PC-9 (cell line): ENCODE measurements at regions not wholly inside any gene's neighbourhood (a gene's known extent, or its start where the extent isn't known, plus 50 kb on each side); places are given as distances from the start of the nearest gene placed in this dataset.
"Not testable (repeated sequence)": the region's sequence is repeated elsewhere in the genome, so short reads cannot be mapped to it uniquely, and the experiment has no call there.

Experiments
- BruUV-seq: library from RNA; stranded (reverse); fragments of 400-500 nt; replicated peaks from 2 replicates; lab custom pipeline; 2021; lab: Mats Ljungman, UMichigan
- CTCF ChIA-PET: fragments of 300-600 bp; sonication (Branson Sonifier 250); formaldehyde crosslinking; loops from one replicate; lab custom pipeline; 2022; ENCODE audit warnings: antibody characterized with exemption; lab: Charles Lee
- POLR2A ChIA-PET: fragments of 300-600 bp; sonication (Branson Sonifier 250); formaldehyde crosslinking; loops from one replicate; lab custom pipeline; 2022; ENCODE audit warnings: antibody characterized with exemption; ENCODE audit not compliant: unreplicated experiment; lab: Charles Lee
- DNase-seq, 2 experiments: peaks; one replicate each; pipeline versions ENCODE4 v3.0.0 to v3.0.0-alpha.2; 2015 to 2022; ENCODE audit warnings: mixed read lengths in 1 of 2
- H2AFZ ChIP-seq: fragments of 200-600 bp; sonication (generic); 2 replicates; pipeline ENCODE4 v1.8.1; 2017; ENCODE audit warnings: antibody characterized with exemption
- H3F3A ChIP-seq: fragments of 200-600 bp; sonication (generic); 2 replicates; pipeline ENCODE4 v1.8.1; 2017; ENCODE audit warnings: antibody characterized with exemption, mild to moderate bottlenecking, low read depth; ENCODE audit not compliant: insufficient read depth
- H3K27ac ChIP-seq: fragments of 200-600 bp; sonication (generic); 2 replicates; pipeline ENCODE4 v1.6.1; 2016; ENCODE audit warnings: mixed run types
- H3K27me3 ChIP-seq: fragments of 200-600 bp; sonication (generic); 2 replicates; pipeline ENCODE4 v1.6.1; 2016; ENCODE audit warnings: low read depth, mixed run types; ENCODE audit not compliant: insufficient read depth
- H3K36me3 ChIP-seq: fragments of 200-600 bp; sonication (generic); 2 replicates; pipeline ENCODE4 v1.6.1; 2016; ENCODE audit warnings: low read depth, mixed run types
- H3K4me1 ChIP-seq: fragments of 200-600 bp; sonication (generic); replicated peaks from 2 replicates; pipeline ENCODE4 v1.6.1; 2016; ENCODE audit warnings: mixed run types; ENCODE audit not compliant: insufficient read depth
- H3K4me2 ChIP-seq: fragments of 200-600 bp; sonication (generic); 2 replicates; pipeline ENCODE4 v1.6.1; 2017; ENCODE audit warnings: mixed run types
- H3K4me3 ChIP-seq: fragments of 200-600 bp; sonication (generic); 2 replicates; pipeline ENCODE4 v1.6.1; 2016; ENCODE audit warnings: mixed run types
- H3K79me2 ChIP-seq: fragments of 200-600 bp; sonication (generic); 2 replicates; pipeline ENCODE4 v1.6.1; 2017; ENCODE audit warnings: low read depth, mixed run types
- H3K9me2 ChIP-seq: fragments of 200-600 bp; sonication (generic); 2 replicates; pipeline ENCODE4 v1.8.1; 2017; ENCODE audit warnings: mild to moderate bottlenecking; ENCODE audit not compliant: insufficient read depth
- H3K9me3 ChIP-seq: fragments of 200-600 bp; sonication (generic); 2 replicates; pipeline ENCODE4 v1.8.1; 2016; ENCODE audit warnings: low read depth; ENCODE audit not compliant: insufficient read depth
- H4K20me1 ChIP-seq: fragments of 200-600 bp; sonication (generic); 2 replicates; pipeline ENCODE4 v1.8.1; 2017; ENCODE audit not compliant: insufficient read depth
- EZH2 ChIP-seq: fragments of 200-600 bp; sonication (generic); IDR thresholded peaks from 2 replicates; pipeline ENCODE4 v1.8.0; 2017; ENCODE audit warnings: antibody characterized with exemption, low read depth
- intact Hi-C: fragments of 100-400 bp; cut with micrococcal nuclease; formaldehyde crosslinking; loops from one replicate; pipeline ENCODE4 v1.10.0; 2022; ENCODE audit not compliant: unreplicated experiment
- TF ChIP-seq, protein P1 (sequence below): fragments of 200-600 bp; sonication (generic); conservative IDR thresholded peaks from 2 replicates; pipeline ENCODE4 v1.6.1; 2017; ENCODE audit warnings: mixed run types, antibody characterized with exemption, mild to moderate bottlenecking, moderate library complexity

DNA sequence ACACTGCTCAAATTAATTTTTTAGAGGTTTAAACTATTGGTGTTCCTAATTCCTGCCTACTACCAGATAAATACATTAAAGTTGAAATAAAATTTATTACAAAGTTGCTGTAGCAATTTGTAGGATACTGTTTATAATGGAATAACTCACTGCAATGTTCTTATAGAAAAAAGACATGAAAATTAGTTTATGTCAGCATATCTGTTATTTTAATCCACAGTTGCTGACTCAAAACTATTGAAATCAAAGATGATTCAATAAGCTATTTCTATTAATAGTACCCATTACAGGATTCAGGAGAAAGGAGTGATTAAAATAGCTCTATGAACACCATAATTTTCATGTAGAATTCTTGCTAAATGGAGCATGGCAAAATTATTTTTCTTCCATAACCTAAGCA is 764.4 kb upstream of the NUDT12 start:
- no peak for TF ChIP-seq EZH2
- TF ChIP-seq, protein P1, sequence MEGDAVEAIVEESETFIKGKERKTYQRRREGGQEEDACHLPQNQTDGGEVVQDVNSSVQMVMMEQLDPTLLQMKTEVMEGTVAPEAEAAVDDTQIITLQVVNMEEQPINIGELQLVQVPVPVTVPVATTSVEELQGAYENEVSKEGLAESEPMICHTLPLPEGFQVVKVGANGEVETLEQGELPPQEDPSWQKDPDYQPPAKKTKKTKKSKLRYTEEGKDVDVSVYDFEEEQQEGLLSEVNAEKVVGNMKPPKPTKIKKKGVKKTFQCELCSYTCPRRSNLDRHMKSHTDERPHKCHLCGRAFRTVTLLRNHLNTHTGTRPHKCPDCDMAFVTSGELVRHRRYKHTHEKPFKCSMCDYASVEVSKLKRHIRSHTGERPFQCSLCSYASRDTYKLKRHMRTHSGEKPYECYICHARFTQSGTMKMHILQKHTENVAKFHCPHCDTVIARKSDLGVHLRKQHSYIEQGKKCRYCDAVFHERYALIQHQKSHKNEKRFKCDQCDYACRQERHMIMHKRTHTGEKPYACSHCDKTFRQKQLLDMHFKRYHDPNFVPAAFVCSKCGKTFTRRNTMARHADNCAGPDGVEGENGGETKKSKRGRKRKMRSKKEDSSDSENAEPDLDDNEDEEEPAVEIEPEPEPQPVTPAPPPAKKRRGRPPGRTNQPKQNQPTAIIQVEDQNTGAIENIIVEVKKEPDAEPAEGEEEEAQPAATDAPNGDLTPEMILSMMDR, result no peak
- H3K4me2 ChIP-seq, result no peak overlapping the region
- H3K9me2 ChIP-seq, result no peaks in the 10 kb centered on the region
- H3K36me3 ChIP-seq, result no peaks in the 10 kb centered on the region
- no peaks in the 10 kb centered on the region for H4K20me1 ChIP-seq
- no peaks in the 10 kb centered on the region; the same call in 1 of the 2 replicates for H3K9me3 ChIP-seq
- no peak overlapping the region for H3K27ac ChIP-seq
- no peaks in the 10 kb centered on the region for H3K27me3 ChIP-seq
- H3F3A ChIP-seq, result no peaks in the 10 kb centered on the region
- intact Hi-C loops, result no loop called here
- no peak overlapping the region for H2AFZ ChIP-seq
- BruUV-seq, result no TSS peak
- ChIA-PET POLR2A (no interaction called here), CTCF (no interaction called here)
- no peaks in the 10 kb centered on the region for H3K4me1 ChIP-seq
- no peak for DNase-seq
- H3K79me2 ChIP-seq, result no peaks in the 10 kb centered on the region
- H3K4me3 ChIP-seq, result no peak overlapping the region

DNA sequence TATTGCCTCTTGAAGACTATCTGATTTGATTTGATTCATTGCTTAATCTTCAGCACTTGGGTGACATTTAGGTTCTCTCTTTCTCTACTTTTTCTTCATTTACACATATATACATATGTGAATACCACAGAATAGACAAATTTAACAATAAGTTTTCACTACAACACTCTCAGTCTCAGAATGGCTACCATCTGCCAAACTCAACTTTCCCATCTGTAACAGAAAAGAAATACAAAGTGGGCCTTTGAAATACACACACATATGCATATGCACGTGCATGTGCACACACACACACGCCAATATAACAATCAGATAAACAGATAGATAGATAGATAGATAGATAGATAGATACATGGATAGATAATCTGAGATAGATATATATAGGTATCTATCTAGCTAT is 762.8 kb upstream of the NUDT12 start:
- DNase-seq, result no peak
- BruUV-seq, result no TSS peak
- H3K79me2 ChIP-seq, result no peaks in the 10 kb centered on the region
- CTCF ChIA-PET, result no interaction called here
- no peaks in the 10 kb centered on the region for H3F3A ChIP-seq
- H4K20me1 ChIP-seq, result no peaks in the 10 kb centered on the region
- intact Hi-C loops, result no loop called here
- H3K27me3 ChIP-seq, result no peaks in the 10 kb centered on the region
- TF ChIP-seq, protein P1, result no peak
- TF ChIP-seq EZH2, result no peak
- H3K36me3 ChIP-seq, result no peaks in the 10 kb centered on the region
- POLR2A ChIA-PET, result no interaction called here
- H3K9me3 ChIP-seq, result no peaks in the 10 kb centered on the region; the same call in 1 of the 2 replicates
- H3K4me2 ChIP-seq, result no peak overlapping the region
- H3K4me1 ChIP-seq, result no peaks in the 10 kb centered on the region
- no peak overlapping the region for H3K4me3 ChIP-seq
- H3K9me2 ChIP-seq, result no peaks in the 10 kb centered on the region
- H3K27ac ChIP-seq, result no peak overlapping the region
- no peak overlapping the region for H2AFZ ChIP-seq

DNA sequence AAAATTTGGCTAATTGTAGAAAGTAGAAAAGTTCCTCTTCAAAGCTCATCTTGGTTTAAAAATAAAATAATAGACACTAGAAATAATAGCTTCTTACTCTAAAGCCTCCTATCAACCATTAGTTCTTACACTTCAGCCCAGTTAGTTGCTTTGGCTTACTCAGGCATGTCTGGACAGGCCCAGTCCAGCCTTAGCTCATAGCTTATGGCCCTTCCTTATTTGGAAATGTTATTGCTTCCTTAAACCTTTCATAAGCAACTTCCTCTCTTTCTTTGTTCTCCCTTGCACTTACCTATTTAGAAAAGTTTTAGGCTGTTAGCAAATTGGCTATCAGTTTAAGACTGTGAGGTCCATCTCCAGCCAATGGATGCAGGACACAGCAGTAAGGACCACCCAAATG is 754.1 kb upstream of the NUDT12 start:
- BruUV-seq, CTCF ChIA-PET, H3K4me1 ChIP-seq: not testable (repeated sequence)

DNA sequence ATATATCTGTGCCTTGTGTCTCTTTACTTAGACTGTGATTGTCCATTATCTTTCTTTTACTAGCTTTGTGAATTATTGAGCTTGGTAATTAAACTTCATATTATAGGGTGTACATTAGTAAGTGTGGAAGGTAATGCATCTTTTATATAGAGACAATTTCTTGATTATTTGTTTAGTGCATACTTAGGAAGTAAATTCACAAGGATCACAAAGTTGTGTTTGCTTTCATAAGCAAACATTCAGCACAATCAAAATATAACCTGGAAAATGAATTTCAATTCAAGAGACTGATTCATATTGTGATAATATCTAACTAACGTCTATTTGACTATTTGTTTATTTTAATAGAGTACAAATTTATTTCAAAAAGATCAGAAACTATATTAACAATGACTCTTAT is 749.9 kb upstream of the NUDT12 start:
- H3K4me2 ChIP-seq, result no peak overlapping the region
- TF ChIP-seq, protein P1, result no peak
- TF ChIP-seq EZH2, result no peak
- BruUV-seq, result no TSS peak
- no peaks in the 10 kb centered on the region for H3K9me2 ChIP-seq
- H4K20me1 ChIP-seq, result no peaks in the 10 kb centered on the region
- H3K9me3 ChIP-seq, result no peaks in the 10 kb centered on the region
- no peaks in the 10 kb centered on the region for H3K79me2 ChIP-seq
- H3K36me3 ChIP-seq, result no peaks in the 10 kb centered on the region
- intact Hi-C loops, result no loop called here
- no peak overlapping the region for H2AFZ ChIP-seq
- no peaks in the 10 kb centered on the region for H3K4me1 ChIP-seq
- no peaks in the 10 kb centered on the region for H3F3A ChIP-seq
- H3K4me3 ChIP-seq, result no peak overlapping the region
- no peak for DNase-seq
- H3K27me3 ChIP-seq, result no peaks in the 10 kb centered on the region
- H3K27ac ChIP-seq, result no peak overlapping the region
- CTCF ChIA-PET, result no interaction called here
- POLR2A ChIA-PET, result no interaction called here

More for the DNA sequence above, 754.1 kb upstream of the NUDT12 start:
- H3K79me2 ChIP-seq, H3K36me3 ChIP-seq, H3K9me2 ChIP-seq, H3K4me2 ChIP-seq, H3K27me3 ChIP-seq, H4K20me1 ChIP-seq, H3K27ac ChIP-seq, POLR2A ChIA-PET, DNase-seq, H2AFZ ChIP-seq, H3F3A ChIP-seq, H3K4me3 ChIP-seq, H3K9me3 ChIP-seq, intact Hi-C loops: not testable (repeated sequence)
